Adrenal gland (tissue), 9 donors: ENCODE measurements at regions not wholly inside any gene's neighbourhood (a gene's known extent, or its start where the extent isn't known, plus 50 kb on each side); places are given as distances from the start of the nearest gene placed in this dataset.

ENCODE experiments used
- DNase-seq, 7 donors: peaks; one replicate each; pipeline ENCODE4 v3.0.0-alpha.2; 2019 to 2020
- H3K27ac ChIP-seq, 5 donors: fragments of 200-600 bp; sonication (generic) in 4 of 5; 1 replicate in 3 of 5; 2 replicates in 2 of 5; pipeline versions ENCODE4 v1.5.1 to v1.8.0; 2016 to 2020; ENCODE audit warnings: mild to moderate bottlenecking in 1 of 5
- H3K27me3 ChIP-seq: fragments of 200-600 bp; 2 replicates; pipeline ENCODE4 v1.8.0; 2021
- H3K36me3 ChIP-seq, 2 donors: fragments of 200-600 bp; replicated peaks in 1 of 2; 1 replicate in 1 of 2; 2 replicates in 1 of 2; pipeline versions ENCODE4 v1.5.1 to v1.8.0; 2018 to 2022
- H3K4me1 ChIP-seq, 2 donors: fragments of 200-600 bp; replicated peaks in 1 of 2; 1 replicate in 1 of 2; 2 replicates in 1 of 2; pipeline versions ENCODE4 v1.5.1 to v1.8.0; 2018 to 2021
- H3K4me3 ChIP-seq, 4 donors: fragments of 200-600 bp; sonication (generic) in 3 of 4; one replicate each; pipeline ENCODE4 v1.5.1; 2016 to 2018
- H3K9me3 ChIP-seq, 3 donors: fragments of 200-600 bp; sonication (generic) in 1 of 3; replicated peaks in 1 of 3; 1 replicate in 2 of 3; 2 replicates in 1 of 3; pipeline versions ENCODE4 v1.5.1 to v1.8.0; 2016 to 2021
- CTCF ChIP-seq, 6 experiments: fragments of 450-650 bp in 4 of 6; fragments of 200-600 bp in 2 of 6; sonication (generic) in 1 of 6; IDR thresholded peaks; 1 replicate in 5 of 6; 2 replicates in 1 of 6; pipeline versions ENCODE4 v1.5.1 to v1.8.0; 2016 to 2021; ENCODE audit warnings: antibody characterized with exemption in 6 of 6, mild to moderate bottlenecking in 2 of 6, moderate library complexity in 1 of 6
- POLR2A ChIP-seq, 2 donors: fragments of 450-650 bp; IDR thresholded peaks; one replicate each; pipeline ENCODE4 v1.6.1; 2017; ENCODE audit warnings: antibody characterized with exemption in 2 of 2, mild to moderate bottlenecking in 2 of 2, moderate library complexity in 1 of 2
- WGBS, 4 donors: extraction: QIAGEN DNeasy Blood & Tissue Kit in 2 of 4; methylation state at CpG; one replicate each; pipeline versions ENCODE4 v1.1.5 to v1.1.7; 2013 to 2017; 5-methylcytosine and 5-hydroxymethylcytosine counted together
- intact Hi-C, 2 donors: fragments of 100-400 bp; cut with DNase I; formaldehyde crosslinking; loops; one replicate each; pipeline versions ENCODE4 v1.14.1 to v1.15.0; 2022 to 2023
- donor health status: healthy with polysubstance abuse.
- donor health status: Bipolar disorder and iron deficiency.
- donor health status: DM: yes; HTN: yes; CAD: no.
- donor health status: DM: no; HTN: no; CAD: no.
- donor health status: DM: no; HTN: no; CAD: no.

GRCh38 chrX:69311936-69312670 is 146.8 kb upstream of the PJA1 start:
- DNase-seq: no peak
- Histone ChIP-seq H3K27ac (no peak overlapping the region), H3K4me1 (no peaks in the 10 kb centered on the region), H3K9me3 (no peaks in the 10 kb centered on the region), H3K36me3 (no peaks in the 10 kb centered on the region), H3K4me3 (no peak overlapping the region), H3K27me3 (peaks cover 11% of the 10 kb centered on the region)
- TF ChIP-seq POLR2A (IDR thresholded peaks at IDR 0.05) (no peak), CTCF (IDR thresholded peaks at IDR 0.05) (no peak)
- intact Hi-C loops: no loop called here
- WGBS, 4 donors: 75 to 81% (median 76%) methylated on average over 8 to 11 of the region's 11 CpGs

GRCh38 chrX:69309074-69309792 is 144.0 kb upstream of the PJA1 start:
- intact Hi-C loops: no loop called here
- Histone ChIP-seq H3K27me3 (peaks cover 31% of the 10 kb centered on the region), H3K27ac (no peak overlapping the region), H3K4me1 (no peaks in the 10 kb centered on the region), H3K9me3 (no peaks in the 10 kb centered on the region), H3K36me3 (no peaks in the 10 kb centered on the region), H3K4me3 (no peak overlapping the region)
- TF ChIP-seq POLR2A (IDR thresholded peaks at IDR 0.05): no peak
- TF ChIP-seq CTCF (IDR thresholded peaks at IDR 0.05): no peak
- WGBS, 4 donors: 77 to 91% (median 86%) methylated on average over 3 to 7 of the region's 7 CpGs
- no peak for DNase-seq

- Histone ChIP-seq H3K27me3 (peaks cover 44% of the 10 kb centered on the region), H3K4me3 (no peak overlapping the region), H3K36me3 (no peaks in the 10 kb centered on the region), H3K27ac (no peak overlapping the region), H3K4me1 (no peaks in the 10 kb centered on the region), H3K9me3 (no peaks in the 10 kb centered on the region)
- no peak for DNase-seq
- no peak for TF ChIP-seq CTCF (IDR thresholded peaks at IDR 0.05)
- no peak for TF ChIP-seq POLR2A (IDR thresholded peaks at IDR 0.05)
- intact Hi-C loops: no loop called here
- 53 to 81% (median 69%) methylated on average over 8 to 10 of the region's 10 CpGs for WGBS, 4 donors
Observed at GRCh38 chrX:69307756-69308155, 142.5 kb upstream of the PJA1 start.

- Histone ChIP-seq H3K27me3 (peaks cover 41% of the 10 kb centered on the region), H3K36me3 (no peaks in the 10 kb centered on the region), H3K4me3 (no peak overlapping the region), H3K4me1 (no peaks in the 10 kb centered on the region), H3K27ac (no peak overlapping the region), H3K9me3 (no peaks in the 10 kb centered on the region)
- WGBS, 4 donors: 62 to 84% (median 68%) methylated on average over 1 of the region's 1 CpG; no CpG with 5 or more reads in 1 of the 4 donors
- TF ChIP-seq CTCF (IDR thresholded peaks at IDR 0.05) (no peak), POLR2A (IDR thresholded peaks at IDR 0.05) (no peak)
- intact Hi-C loops: no loop called here
- DNase-seq: no peak
Observed at GRCh38 chrX:69307029-69307428, 141.8 kb upstream of the PJA1 start.
